Prostate gland (tissue), 2 donors: ENCODE measurements at regions not wholly inside any gene's neighbourhood (a gene's known extent, or its start where the extent isn't known, plus 50 kb on each side); places are given as distances from the start of the nearest gene placed in this dataset.

Experiments
- DNase-seq: peaks from one replicate; pipeline ENCODE4 v3.0.0-alpha.2; 2019; ENCODE audit warnings: low spot score
- H3K27ac ChIP-seq, 2 donors: fragments of 200-600 bp; sonication (generic); 2 replicates each; pipeline ENCODE4 v1.5.1; 2017 to 2019
- H3K27me3 ChIP-seq: fragments of 200-600 bp; sonication (generic); replicated peaks from 2 replicates; pipeline ENCODE4 v1.5.1; 2019; ENCODE audit not compliant: insufficient read depth
- H3K36me3 ChIP-seq, 2 donors: fragments of 200-600 bp; sonication (generic); 1 replicate in 1 of 2; 2 replicates in 1 of 2; pipeline versions ENCODE4 v1.5.1 to v1.8.1; 2017 to 2019
- H3K4me1 ChIP-seq: fragments of 200-600 bp; sonication (generic); replicated peaks from 2 replicates; pipeline ENCODE4 v1.5.1; 2019
- H3K4me3 ChIP-seq, 2 donors: fragments of 200-600 bp; sonication (generic); 2 replicates each; pipeline ENCODE4 v1.5.1; 2017 to 2019
- H3K9me3 ChIP-seq: fragments of 200-600 bp; sonication (generic); 2 replicates; pipeline ENCODE4 v1.5.1; 2017
- CTCF ChIP-seq, 4 experiments: fragments of 200-600 bp in 2 of 4; fragments of 450-650 bp in 2 of 4; sonication (generic) in 2 of 4; IDR thresholded peaks; 1 replicate in 3 of 4; 2 replicates in 1 of 4; pipeline ENCODE4 v1.5.1; 2016 to 2019; ENCODE audit warnings: antibody characterized with exemption in 4 of 4, mild to moderate bottlenecking in 2 of 4, moderate library complexity in 2 of 4
- POLR2A ChIP-seq: fragments of 450-650 bp; IDR thresholded peaks from one replicate; pipeline ENCODE4 v1.6.1; 2016; ENCODE audit warnings: antibody characterized with exemption, mild to moderate bottlenecking
- POLR2AphosphoS5 ChIP-seq: sonication (generic); formaldehyde crosslinking; IDR thresholded peaks from one replicate; pipeline ENCODE4 v1.6.1; 2017; ENCODE audit warnings: antibody characterized with exemption
- WGBS: methylation state at CpG from one replicate; pipeline ENCODE4 v1.1.5; 2018; 5-methylcytosine and 5-hydroxymethylcytosine counted together
- intact Hi-C: fragments of 100-400 bp; cut with DNase I; formaldehyde crosslinking; loops from one replicate; pipeline ENCODE4 v1.14.2; 2022

- no peaks in the 10 kb centered on the region for H3K36me3 ChIP-seq
- no peak for TF ChIP-seq POLR2A
- TF ChIP-seq CTCF (IDR thresholded peaks at IDR 0.05): no peak
- no peak for TF ChIP-seq POLR2AphosphoS5
Observed at GRCh38 chr21:21851205-21851604, 853.0 kb downstream of the NCAM2 start.

GRCh38 chr21:21851657-21852056 lies 853.4 kb downstream of the NCAM2 start:
- Histone ChIP-seq H3K4me3 (no peak overlapping the region), H3K4me1 (no peaks in the 10 kb centered on the region), H3K27me3 (no peaks in the 10 kb centered on the region), H3K27ac (no peak overlapping the region), H3K9me3 (no peaks in the 10 kb centered on the region), H3K36me3 (no peaks in the 10 kb centered on the region)
- TF ChIP-seq POLR2AphosphoS5 (no peak), POLR2A (no peak), CTCF (IDR thresholded peaks at IDR 0.05) (no peak)
- intact Hi-C loops: no loop called here
- 49% methylated on average over 3 of the region's 3 CpGs for WGBS
- no peak for DNase-seq

More at GRCh38 chr21:21851205-21851604, 853.0 kb downstream of the NCAM2 start:
- intact Hi-C loops: no loop called here
- H3K27me3 ChIP-seq: no peaks in the 10 kb centered on the region
- H3K27ac ChIP-seq: no peak overlapping the region
- no peaks in the 10 kb centered on the region for H3K4me1 ChIP-seq
- H3K9me3 ChIP-seq: no peaks in the 10 kb centered on the region
- no peak overlapping the region for H3K4me3 ChIP-seq
- no peak for DNase-seq

- no peaks in the 10 kb centered on the region for H3K4me1 ChIP-seq
- H3K9me3 ChIP-seq: no peaks in the 10 kb centered on the region
- no peak for DNase-seq
- H3K4me3 ChIP-seq: no peak overlapping the region
- no peaks in the 10 kb centered on the region for H3K36me3 ChIP-seq
- intact Hi-C loops: no loop called here
- TF ChIP-seq CTCF (IDR thresholded peaks at IDR 0.05) (no peak), POLR2AphosphoS5 (no peak), POLR2A (no peak)
- H3K27ac ChIP-seq: no peak overlapping the region
- H3K27me3 ChIP-seq: no peaks in the 10 kb centered on the region
- WGBS: 94% methylated on average over 3 of the region's 3 CpGs
Observed at GRCh38 chr21:21858502-21859334, 860.5 kb downstream of the NCAM2 start.

GRCh38 chr21:21860888-21861287 lies 862.7 kb downstream of the NCAM2 start:
- Histone ChIP-seq H3K4me3 (no peak overlapping the region), H3K9me3 (no peaks in the 10 kb centered on the region), H3K27ac (no peak overlapping the region), H3K36me3 (no peaks in the 10 kb centered on the region), H3K27me3 (no peaks in the 10 kb centered on the region), H3K4me1 (no peaks in the 10 kb centered on the region)
- WGBS: 23% methylated on average over 2 of the region's 2 CpGs
- TF ChIP-seq POLR2AphosphoS5 (no peak), POLR2A (no peak), CTCF (IDR thresholded peaks at IDR 0.05) (no peak)
- no peak for DNase-seq
- intact Hi-C loops: no loop called here

- no peak for TF ChIP-seq POLR2A
- TF ChIP-seq CTCF (IDR thresholded peaks at IDR 0.05): no peak
- TF ChIP-seq POLR2AphosphoS5: no peak
- Histone ChIP-seq H3K36me3 (no peaks in the 10 kb centered on the region), H3K27me3 (no peaks in the 10 kb centered on the region), H3K4me3 (no peak overlapping the region), H3K4me1 (no peaks in the 10 kb centered on the region), H3K9me3 (no peaks in the 10 kb centered on the region), H3K27ac (no peak overlapping the region)
- DNase-seq: no peak
- 24% methylated on average over 4 of the region's 4 CpGs for WGBS
- intact Hi-C loops: no loop called here
Observed at GRCh38 chr21:21864321-21864840, 866.2 kb downstream of the NCAM2 start.
